ENCODE measurements at regions not wholly inside any gene's neighbourhood (a gene's known extent, or its start where the extent isn't known, plus 50 kb on each side); places are given as distances from the start of the nearest gene placed in this dataset.

DNA sequence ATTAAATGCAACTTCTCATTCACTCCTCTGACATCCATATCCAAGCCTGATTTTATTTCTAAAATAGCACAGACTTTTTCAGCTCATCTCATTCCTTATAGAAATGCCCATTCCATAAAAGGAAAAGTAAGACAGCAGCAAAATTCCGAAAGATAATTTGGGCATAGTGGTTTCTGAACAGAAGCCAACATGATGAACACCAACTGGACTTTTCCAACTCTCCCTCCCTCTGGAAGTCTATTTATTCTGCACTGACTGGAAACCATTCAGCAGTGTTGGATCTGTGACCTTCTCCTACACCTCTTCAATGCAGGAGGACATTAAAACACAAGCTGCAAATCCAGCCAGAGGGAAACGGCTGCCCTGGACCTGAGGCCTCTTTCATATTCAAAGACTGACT lies 306.2 kb upstream of the NT5E start:
- no peaks in the 10 kb centered on the region for H3K9me3 ChIP-seq (ENCODE audit: low read length)
- no peaks in the 10 kb centered on the region for H3K27me3 ChIP-seq (ENCODE audit: insufficient read depth, low read length)
- H3K4me3 ChIP-seq (ENCODE audit: low read depth, low read length, poor library complexity, severe bottlenecking) = no peak overlapping the region
- H3K36me3 ChIP-seq (ENCODE audit: insufficient read depth, low read length) = no peaks in the 10 kb centered on the region
- no peaks in the 10 kb centered on the region for H3F3A ChIP-seq (ENCODE audit: insufficient read depth, low read length)
- no peaks in the 10 kb centered on the region for H3K79me2 ChIP-seq (ENCODE audit: insufficient read depth, low read length)
- no peak for TF ChIP-seq EZH2 (IDR thresholded peaks at IDR 0.05; ENCODE audit: borderline replicate concordance, low read length)
- TF ChIP-seq, protein P1, sequence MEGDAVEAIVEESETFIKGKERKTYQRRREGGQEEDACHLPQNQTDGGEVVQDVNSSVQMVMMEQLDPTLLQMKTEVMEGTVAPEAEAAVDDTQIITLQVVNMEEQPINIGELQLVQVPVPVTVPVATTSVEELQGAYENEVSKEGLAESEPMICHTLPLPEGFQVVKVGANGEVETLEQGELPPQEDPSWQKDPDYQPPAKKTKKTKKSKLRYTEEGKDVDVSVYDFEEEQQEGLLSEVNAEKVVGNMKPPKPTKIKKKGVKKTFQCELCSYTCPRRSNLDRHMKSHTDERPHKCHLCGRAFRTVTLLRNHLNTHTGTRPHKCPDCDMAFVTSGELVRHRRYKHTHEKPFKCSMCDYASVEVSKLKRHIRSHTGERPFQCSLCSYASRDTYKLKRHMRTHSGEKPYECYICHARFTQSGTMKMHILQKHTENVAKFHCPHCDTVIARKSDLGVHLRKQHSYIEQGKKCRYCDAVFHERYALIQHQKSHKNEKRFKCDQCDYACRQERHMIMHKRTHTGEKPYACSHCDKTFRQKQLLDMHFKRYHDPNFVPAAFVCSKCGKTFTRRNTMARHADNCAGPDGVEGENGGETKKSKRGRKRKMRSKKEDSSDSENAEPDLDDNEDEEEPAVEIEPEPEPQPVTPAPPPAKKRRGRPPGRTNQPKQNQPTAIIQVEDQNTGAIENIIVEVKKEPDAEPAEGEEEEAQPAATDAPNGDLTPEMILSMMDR (IDR thresholded peaks at IDR 0.05; ENCODE audit: low read length) = no peak
- H3K4me2 ChIP-seq (ENCODE audit: low read length) = no peak overlapping the region
- no peaks in the 10 kb centered on the region for H4K20me1 ChIP-seq (ENCODE audit: insufficient read depth, low read length)
- H3K27ac ChIP-seq (ENCODE audit: low read depth, low read length, poor library complexity, severe bottlenecking) = no peak overlapping the region
- H3K9me2 ChIP-seq (ENCODE audit: low read depth, low read length) = no peaks in the 10 kb centered on the region
- H3K9ac ChIP-seq (ENCODE audit: low read length) = no peak overlapping the region
- H3K4me1 ChIP-seq (ENCODE audit: insufficient read depth, low read length, severe bottlenecking) = no peaks in the 10 kb centered on the region
- H2AFZ ChIP-seq (ENCODE audit: low read length) = no peak overlapping the region

DNA sequence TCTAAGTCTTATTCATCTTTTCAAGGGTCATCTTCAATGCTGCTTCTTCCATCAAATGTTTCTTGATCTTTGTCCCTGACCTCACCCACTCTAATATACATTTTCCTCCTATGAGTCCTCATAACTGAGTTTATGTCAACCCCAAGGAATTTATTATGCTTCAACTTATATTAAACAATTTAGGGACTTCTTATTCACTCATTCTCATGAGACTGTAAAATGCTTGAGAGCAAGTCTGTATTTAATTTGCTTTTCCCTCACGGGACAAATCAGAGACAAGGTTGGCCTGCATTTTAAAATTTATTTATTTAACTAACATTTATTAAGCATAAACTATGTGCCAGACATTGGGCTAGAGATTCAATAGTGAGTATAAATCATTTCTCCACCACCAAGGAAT lies 312.0 kb upstream of the NT5E start:
- Histone ChIP-seq H3F3A (ENCODE audit: insufficient read depth, low read length) (no peaks in the 10 kb centered on the region), H3K27ac (ENCODE audit: low read depth, low read length, poor library complexity, severe bottlenecking) (no peak overlapping the region), H3K79me2 (ENCODE audit: insufficient read depth, low read length) (no peaks in the 10 kb centered on the region), H3K36me3 (ENCODE audit: insufficient read depth, low read length) (no peaks in the 10 kb centered on the region), H3K4me1 (ENCODE audit: insufficient read depth, low read length, severe bottlenecking) (no peaks in the 10 kb centered on the region), H2AFZ (ENCODE audit: low read length) (no peak overlapping the region), H3K9me3 (ENCODE audit: low read length) (no peaks in the 10 kb centered on the region), H3K9ac (ENCODE audit: low read length) (no peak overlapping the region), H3K27me3 (ENCODE audit: insufficient read depth, low read length) (no peaks in the 10 kb centered on the region), H3K4me3 (ENCODE audit: low read depth, low read length, poor library complexity, severe bottlenecking) (no peak overlapping the region), H4K20me1 (ENCODE audit: insufficient read depth, low read length) (no peaks in the 10 kb centered on the region), H3K4me2 (ENCODE audit: low read length) (no peak overlapping the region), H3K9me2 (ENCODE audit: low read depth, low read length) (no peaks in the 10 kb centered on the region)
- TF ChIP-seq, protein P1 (IDR thresholded peaks at IDR 0.05; ENCODE audit: low read length) = no peak
- TF ChIP-seq EZH2 (IDR thresholded peaks at IDR 0.05; ENCODE audit: borderline replicate concordance, low read length) = no peak

DNA sequence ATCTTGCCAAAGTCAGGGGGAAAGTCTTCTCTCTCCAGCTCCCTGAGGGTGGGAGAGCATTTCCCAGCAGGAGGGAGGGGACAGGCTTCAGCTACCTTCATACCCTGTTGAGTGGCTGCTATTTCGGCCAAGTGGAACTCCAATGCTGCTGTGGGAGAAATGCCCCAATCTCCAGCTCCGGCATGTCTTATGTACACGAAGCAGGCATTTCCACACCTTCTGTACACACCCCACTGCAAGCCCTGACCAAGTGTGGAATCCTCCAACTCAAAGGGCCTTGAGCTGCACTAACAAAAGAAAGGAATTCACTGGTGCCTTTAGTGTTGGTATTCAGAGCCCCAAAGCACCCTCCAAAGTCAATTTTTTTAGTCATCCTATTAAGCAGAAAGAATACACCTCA lies 313.6 kb upstream of the NT5E start:
- Histone ChIP-seq H2AFZ (ENCODE audit: low read length) (no peak overlapping the region), H3K9me3 (ENCODE audit: low read length) (no peaks in the 10 kb centered on the region), H3F3A (ENCODE audit: insufficient read depth, low read length) (no peaks in the 10 kb centered on the region), H3K4me1 (ENCODE audit: insufficient read depth, low read length, severe bottlenecking) (no peaks in the 10 kb centered on the region), H3K36me3 (ENCODE audit: insufficient read depth, low read length) (no peaks in the 10 kb centered on the region), H3K4me3 (ENCODE audit: low read depth, low read length, poor library complexity, severe bottlenecking) (no peak overlapping the region), H3K4me2 (ENCODE audit: low read length) (no peak overlapping the region), H4K20me1 (ENCODE audit: insufficient read depth, low read length) (no peaks in the 10 kb centered on the region), H3K9me2 (ENCODE audit: low read depth, low read length) (no peaks in the 10 kb centered on the region), H3K27me3 (ENCODE audit: insufficient read depth, low read length) (no peaks in the 10 kb centered on the region), H3K9ac (ENCODE audit: low read length) (no peak overlapping the region), H3K79me2 (ENCODE audit: insufficient read depth, low read length) (no peaks in the 10 kb centered on the region), H3K27ac (ENCODE audit: low read depth, low read length, poor library complexity, severe bottlenecking) (no peak overlapping the region)
- TF ChIP-seq EZH2 (IDR thresholded peaks at IDR 0.05; ENCODE audit: borderline replicate concordance, low read length) = no peak
- TF ChIP-seq, protein P1 (IDR thresholded peaks at IDR 0.05; ENCODE audit: low read length) = no peak
